Peyer's patch (tissue), 4 donors: ENCODE measurements at regions not wholly inside any gene's neighbourhood (a gene's known extent, or its start where the extent isn't known, plus 50 kb on each side); places are given as distances from the start of the nearest gene placed in this dataset.

Experiments used
- CTCF ChIP-seq, 6 experiments: fragments of 450-650 bp in 4 of 6; fragments of 200-600 bp in 2 of 6; sonication (generic) in 1 of 6; IDR thresholded peaks; one replicate each; pipeline ENCODE4 v1.5.1; 2017 to 2019; ENCODE audit warnings: antibody characterized with exemption in 6 of 6, mild to moderate bottlenecking in 3 of 6, moderate library complexity in 1 of 6
- POLR2A ChIP-seq, 2 donors: fragments of 450-650 bp; IDR thresholded peaks; one replicate each; pipeline ENCODE4 v1.5.1; 2017; ENCODE audit warnings: antibody characterized with exemption in 2 of 2, mild to moderate bottlenecking in 2 of 2, moderate library complexity in 2 of 2

- TF ChIP-seq CTCF (IDR thresholded peaks at IDR 0.05) (peak in 4 of 6 experiments; percentile 60 to 72 (median 64)), POLR2A (IDR thresholded peaks at IDR 0.05) (no peak)
These were observed 338.3 kb downstream of the EMP1 start for GRCh38 chr12:13534645-13535398.
